Suppressor macrophage treated with lipopolysaccharide for 4 hours (primary cell): ENCODE measurements at regions not wholly inside any gene's neighbourhood (a gene's known extent, or its start where the extent isn't known, plus 50 kb on each side); places are given as distances from the start of the nearest gene placed in this dataset.

Experiments
- DNase-seq: peaks from one replicate; pipeline ENCODE4 v3.0.0-alpha.2; 2020

DNA sequence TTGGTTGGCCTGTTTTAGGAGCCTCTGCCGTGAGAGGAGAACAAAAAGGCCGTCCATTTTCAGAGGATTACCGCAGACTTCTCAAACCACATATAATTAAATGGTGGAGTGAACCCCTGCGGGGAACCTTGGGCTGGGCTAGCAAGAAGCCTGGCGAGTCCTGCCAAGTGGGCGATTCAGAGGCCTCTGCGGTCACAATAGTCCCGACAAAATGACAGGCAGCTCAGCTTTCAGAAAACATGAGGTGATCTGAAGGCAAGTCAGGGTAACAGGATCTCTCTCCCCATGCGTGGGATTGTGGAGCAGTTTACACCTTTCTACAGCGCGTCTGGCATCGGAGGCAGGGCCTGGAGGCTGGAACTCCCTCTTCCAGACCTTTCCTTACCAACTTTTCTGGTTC lies 134.8 kb downstream of the ASB7 start:
- DNase-seq = no peak

DNA sequence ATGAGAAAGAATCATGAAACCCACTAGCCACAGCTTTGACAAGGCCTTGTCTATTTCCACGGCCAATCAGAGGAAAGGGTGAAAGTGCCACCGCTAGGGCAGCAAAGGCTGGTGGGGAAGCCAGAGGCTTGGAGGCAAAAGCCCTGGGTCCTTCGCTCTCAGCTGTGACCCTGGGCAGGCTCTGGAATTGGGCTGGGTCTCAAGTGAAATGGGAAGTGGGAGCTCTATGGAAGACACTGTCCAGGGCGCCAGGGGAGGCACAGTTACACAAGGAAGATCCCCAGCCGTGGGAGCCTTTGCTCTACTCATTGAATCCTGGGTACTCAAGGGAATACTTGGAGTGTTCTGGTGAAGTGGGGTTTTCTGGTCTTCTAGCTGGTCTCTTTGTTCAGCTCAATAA lies 136.2 kb downstream of the ASB7 start:
- DNase-seq = no peak

DNA sequence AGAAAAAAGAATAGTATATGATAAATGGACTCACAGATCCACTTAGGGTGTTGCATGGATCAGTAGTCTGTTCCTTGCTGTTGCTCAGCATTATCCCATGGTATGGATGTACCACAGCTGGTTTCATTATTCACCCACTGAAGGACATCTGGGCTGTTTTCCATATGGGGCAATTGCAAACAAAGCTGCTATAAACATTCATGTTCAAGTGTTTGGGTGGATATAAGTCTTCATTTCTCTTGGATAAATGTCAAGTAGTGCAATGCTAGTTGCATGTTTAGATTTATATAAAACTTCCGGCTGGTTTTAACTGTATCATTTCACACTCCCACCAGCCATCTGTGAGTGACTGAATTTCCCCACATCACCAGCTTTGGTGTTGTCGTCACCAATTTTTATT lies 137.7 kb downstream of the ASB7 start:
- DNase-seq = no peak

DNA sequence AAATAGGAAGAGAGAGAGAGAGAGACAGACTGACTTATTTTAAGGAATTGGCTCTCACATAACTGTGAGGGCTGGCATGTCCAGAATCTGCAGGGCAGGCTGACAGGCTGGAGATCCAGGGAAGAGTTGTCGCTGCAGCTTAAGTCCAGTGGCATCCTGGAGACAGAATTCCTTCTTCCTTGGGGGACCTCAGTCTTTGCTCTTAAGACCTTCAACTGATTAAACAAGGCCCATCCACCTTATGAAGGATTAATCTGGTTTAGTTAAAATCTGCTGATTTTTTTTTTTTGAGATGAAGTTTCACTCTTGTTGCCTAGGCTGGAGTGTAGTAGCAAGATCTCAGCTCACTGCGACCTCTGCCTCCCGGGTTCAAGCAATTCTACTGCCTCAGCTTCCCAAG lies 128.0 kb upstream of the ALDH1A3 start:
- DNase-seq = no peak

DNA sequence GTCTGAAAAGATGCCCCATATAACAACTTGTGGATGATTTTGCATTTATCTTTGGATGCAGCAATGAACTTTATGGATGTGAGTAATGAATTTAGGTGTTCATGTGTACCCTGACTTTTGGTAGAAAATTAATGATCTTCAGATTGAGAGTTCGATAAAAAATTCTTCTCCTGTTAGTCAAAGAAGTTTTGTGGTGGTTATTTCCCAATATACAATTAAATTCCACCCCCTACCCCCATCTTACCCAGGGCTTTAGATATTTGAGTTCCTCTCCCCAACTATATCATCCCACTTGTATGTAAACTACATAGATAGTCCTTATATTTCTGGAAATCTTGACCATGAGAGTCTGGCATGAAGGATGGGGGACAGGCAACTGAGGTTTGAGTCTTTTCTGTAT lies 126.1 kb upstream of the ALDH1A3 start:
- no peak for DNase-seq

DNA sequence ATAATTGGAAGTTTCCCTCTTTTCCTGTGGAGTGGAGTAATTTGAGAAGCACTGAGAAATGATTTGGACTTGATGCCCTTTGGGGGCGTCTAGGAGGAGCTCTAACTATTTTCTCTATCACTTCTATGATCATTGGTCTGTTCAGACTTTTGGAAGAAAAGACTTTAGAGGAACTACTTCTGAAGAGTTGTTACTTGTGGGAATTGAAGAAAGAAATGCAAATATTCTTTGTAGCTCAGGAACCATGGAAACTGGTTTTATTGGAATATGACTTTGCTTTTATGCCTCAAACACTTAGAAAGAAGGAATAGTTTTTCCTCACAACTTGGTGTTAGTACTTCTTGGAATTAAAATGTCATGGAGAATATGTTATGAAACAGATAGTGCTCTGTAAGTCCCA lies 122.0 kb upstream of the ALDH1A3 start:
- no peak for DNase-seq

DNA sequence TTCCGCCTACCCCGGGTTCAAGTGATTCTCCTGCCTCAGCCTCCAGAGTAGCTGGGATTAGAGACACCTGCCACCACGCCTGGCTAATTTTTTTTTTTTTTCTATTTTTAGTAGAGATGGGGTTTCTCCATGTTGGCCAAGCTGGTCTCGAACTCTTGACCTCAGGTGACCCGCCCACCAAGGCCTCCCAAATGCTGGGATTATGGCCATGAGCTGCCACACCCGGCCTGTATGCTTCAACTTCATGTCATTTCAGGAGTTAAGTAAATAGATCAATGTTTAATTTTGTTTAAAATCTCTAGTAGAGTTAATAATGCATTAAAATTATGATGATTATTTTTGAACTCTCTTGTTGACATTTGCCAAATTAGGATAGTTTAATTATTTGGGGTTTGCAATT lies 121.1 kb upstream of the ALDH1A3 start:
- DNase-seq = no peak

DNA sequence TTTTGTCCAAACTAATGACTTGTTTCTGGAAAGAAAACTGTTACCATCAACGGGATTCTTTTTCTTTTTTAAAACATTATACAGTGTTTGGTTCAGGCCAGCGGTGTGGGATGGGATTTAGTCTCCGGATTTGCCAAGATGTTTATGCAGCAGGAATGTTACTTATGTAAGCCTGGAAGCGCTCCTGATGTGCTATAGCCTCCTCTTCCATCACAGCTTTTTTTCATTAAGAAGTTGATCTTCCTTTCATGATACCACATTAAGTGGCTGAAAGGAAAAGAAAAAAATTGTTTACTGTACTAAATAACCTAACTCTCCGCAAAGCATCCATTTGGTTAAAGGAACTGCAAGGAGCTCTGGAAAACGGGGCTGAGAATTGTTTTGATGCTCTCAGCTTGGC lies 120.5 kb upstream of the ALDH1A3 start:
- no peak for DNase-seq

DNA sequence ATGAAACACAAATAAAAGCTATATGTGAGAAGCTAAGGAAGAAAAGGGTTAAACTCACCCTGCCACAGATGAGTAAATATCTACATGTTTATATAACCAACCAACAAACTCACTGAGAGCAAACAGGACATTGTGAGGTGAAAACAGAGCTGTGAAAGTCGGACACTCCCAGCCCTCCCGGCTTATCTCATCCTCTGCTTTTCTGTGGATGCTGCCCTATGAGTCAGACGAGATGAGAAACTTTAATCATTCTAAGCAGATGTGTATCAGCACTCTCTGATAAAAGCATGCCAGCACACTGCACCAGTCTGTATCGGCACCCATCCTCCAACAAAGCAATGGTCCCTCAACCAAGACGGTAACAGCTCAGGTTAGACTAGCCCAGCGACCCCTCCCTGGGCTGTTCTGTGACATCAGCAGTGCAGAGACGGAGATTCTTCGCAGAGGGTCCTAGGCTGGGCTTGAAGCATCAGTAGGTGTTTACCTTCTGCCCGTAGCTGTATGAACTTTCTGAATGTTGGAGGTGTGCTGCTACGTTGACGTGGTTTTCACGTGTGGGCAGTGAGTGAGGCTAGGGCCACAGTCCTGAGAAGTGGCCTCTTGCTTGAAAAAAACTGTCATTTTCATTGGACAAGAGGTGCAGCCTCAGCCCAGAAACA lies 119.8 kb upstream of the ALDH1A3 start:
- no peak for DNase-seq

DNA sequence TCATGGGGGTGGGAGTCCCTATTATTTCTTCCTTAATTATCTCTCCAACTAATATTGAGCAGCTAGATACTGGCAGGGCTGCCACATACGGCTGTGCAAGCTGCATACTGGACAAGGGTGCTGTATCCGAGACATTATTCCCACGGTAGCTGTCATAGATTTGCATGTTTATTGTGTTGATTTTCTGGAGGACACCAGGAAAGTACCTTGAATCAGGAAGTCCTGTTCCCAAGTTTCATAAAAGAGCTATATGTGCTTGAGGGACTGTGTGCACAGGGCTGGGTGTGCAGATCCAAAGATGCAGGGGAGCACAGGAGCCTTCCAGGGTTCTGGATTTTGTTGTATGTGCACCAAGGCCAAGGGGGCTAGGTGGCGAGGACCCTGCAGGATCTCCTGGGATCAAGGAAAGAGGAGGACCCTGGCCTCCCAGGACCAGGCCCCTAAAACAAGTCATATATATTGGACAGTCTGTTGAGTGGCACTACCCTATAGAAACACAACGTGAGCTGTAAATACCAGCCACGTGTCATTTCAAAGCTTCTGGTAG lies 119.2 kb upstream of the ALDH1A3 start:
- DNase-seq = no peak

DNA sequence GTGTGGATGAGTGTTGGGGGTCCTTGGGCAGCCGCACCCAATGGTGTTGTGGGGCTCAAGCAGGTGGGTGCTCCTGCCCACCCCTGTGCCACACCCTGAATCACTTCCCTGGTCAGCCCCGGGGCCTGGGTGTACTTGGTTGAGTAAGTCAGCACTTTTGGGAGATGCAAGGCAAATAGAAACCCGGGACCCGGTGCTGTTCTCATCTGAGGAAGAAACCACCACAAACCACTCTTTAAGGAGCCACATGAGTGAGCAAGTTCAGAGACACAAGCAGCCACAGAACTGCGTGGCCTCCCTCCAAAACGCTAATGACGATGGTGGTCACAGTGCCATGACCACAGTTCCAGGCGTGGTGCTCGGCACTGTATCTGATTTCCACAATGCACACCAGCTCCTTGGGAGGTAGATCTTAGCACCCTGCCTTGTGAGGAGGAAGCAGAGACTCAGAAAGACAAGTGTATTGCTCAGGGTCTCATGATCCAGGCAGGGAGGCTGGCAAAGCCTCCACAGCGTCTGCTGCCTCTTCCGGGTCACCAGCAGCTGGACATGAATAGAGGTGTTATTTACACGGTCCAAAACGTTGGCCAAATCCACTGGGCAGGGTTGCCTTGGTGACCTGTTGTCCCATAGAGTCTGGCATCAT lies 118.2 kb upstream of the ALDH1A3 start:
- DNase-seq = no peak

DNA sequence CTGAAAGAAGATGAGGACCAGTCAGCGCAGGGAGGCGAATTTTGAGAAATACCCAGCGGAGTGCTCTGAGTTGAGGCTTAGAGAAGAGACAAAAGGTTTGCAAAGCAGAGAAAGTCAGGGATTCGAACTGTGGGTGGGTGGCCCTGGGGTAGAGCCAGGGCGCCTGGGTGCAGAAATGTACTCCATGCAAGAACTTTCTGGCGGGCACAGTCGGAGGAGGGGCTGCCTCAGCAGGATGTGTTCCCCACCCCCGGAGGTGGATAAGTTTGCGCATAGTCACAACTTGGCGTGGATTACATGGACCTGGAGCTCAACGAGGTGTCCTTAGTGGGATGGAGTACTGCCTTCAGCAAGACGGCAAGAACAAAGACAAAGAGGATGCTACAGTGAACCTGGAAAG lies 117.3 kb upstream of the ALDH1A3 start:
- DNase-seq = no peak

DNA sequence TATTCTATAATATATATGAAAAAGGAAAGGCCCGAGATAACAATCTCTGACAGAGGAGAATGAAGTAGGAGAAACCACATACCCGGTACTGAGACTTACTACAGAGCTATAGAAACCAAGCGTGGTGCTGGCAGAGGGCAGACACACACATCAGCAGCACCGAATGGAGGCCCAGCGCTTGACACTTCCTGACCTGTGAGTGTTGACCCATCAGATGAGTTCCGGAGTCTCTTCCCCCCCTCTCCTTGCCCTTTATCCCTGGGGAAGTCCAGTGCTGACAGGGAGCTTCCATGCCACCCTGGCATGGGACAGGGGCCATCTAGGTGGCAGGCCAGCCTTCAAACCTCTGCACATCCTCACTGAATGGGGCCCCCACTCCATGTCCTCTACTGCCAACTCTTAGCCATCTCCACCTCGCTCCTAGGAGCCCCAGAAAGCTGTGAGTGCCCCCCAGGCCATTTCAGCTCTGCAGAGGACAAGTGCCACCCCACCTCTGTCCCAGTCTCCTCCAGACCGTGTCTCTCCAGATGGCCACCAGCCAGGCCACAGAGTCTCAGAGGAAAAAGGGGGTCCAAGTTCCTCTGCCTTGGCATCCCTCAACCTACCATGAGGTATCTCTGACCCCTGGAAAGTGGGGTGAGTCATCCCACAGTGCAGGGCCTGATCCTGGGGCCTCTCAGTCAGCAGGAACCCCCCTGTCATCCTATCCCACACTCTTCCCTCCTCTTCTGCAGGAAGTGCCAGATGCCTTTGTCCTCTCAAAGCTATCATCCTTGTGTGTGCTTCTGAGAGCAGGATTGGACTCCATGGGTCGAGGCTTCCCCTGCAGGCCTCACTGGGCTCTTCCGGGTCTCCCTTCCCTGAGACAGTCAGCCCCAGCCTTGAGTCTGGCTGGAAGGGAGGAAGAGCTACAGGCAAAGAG lies 116.5 kb upstream of the ALDH1A3 start:
- DNase-seq = peak; percentile 15

DNA sequence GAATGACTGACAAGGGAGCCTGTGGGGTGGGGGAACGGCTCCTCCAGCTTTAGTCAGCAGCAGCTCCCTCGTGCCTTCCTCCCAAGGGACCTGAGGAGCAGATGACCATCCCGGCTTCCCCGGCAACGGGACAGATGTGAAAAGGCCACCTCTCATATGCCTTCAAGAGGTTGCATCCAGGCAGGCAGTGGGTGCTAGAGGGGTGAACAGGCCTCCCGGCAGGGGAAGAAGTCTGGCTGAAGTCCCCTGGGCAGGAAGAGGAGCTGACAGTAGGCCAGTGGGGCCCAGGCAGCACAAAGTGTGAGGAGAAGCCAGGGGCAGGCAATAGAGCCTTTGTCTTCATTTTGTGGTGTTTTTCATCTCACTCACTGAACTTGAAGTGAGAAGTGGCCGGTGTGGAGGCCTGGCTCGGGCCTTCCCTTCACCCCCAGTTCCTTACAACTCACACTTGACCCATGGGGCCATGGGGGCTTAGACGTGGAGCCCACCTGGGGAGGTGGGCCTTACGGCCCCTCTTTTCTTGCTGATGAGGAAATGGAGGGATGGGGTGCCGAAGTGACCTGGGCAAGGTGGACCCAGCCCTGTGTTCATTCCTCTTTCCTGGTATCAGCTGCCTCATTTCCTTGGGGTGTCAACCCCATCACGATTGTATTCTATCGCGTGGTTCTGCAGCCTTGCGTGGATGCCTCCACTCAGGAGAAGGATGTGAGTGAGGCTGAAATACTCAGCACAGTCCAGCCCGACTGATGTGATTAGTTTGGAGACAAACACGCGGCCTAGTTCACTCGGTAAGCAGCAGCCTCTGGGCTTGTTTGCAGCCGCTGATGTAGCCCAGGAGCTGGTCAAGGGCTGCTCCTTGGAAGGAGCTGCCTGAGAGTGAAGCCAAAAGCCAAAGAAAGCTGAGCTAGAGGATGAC lies 115.5 kb upstream of the ALDH1A3 start:
- DNase-seq = no peak

DNA sequence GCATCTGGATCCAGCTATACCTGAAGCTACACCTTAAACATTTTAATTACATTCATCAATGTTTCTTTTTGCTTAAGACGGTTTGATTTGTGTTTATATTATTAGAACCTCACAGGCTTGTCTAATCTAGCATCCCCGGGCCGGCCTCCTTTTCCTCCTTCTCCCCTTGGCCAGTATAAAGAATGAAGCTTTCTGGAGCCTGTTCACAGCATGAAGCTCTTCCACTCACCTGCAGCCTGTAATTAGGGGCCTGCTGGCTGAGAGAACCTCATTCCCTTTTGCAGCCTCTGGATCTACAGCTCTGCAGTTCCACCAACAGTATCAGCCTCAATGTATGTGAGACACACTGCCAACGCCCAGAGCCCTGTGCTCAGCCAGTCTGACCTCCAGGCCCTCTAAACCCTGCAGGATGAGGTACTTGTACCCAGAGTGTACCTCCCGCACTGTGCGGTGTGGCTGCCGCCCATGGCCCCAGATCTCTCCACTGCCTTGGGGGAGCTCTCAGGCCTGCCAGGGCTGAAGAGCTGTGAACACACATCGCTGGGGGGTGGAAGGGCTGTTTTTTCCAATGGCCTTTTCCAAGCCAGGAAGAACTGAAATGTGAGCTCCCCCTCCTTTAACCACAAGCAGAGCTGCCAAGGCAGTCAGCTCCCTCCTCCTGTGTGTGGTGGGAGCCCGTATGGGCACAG lies 114.7 kb upstream of the ALDH1A3 start:
- DNase-seq = no peak

DNA sequence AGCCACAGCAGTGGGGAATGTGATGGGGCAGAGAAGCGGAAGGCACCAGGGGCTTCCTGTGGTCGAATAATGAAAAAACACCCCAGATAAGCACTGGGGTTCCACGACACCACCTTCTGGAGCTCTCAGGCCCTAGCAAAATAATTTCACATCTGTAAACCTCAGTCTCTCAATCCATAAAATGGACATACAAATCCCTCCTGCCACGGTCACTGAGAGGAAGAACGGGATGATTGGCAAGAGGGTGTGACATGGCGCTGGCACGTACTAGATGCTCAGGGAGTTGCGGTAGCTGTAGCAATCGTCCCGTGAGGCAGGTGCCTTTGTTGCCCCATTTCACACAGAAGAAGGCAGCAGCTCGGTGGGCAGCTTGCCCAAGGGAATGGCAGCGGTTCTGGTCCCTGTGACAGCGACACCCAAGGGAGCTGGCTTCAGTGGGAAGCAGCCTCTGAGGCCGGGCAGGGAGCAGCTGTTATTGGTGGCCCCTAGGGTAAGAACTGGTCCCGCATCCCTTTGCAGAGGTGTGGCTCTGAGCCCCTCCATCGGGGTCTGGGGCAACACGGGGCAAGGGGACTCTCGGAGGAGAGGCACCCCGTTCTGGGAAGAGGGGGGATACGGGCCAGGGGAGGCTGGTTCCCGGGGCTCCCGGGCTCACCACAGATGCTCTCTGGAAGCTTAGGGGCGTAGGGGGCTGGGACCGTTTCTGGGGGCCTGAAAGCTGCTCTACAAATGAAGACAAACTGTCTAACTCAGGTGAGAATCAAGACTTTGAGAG lies 114.0 kb upstream of the ALDH1A3 start:
- DNase-seq = no peak

DNA sequence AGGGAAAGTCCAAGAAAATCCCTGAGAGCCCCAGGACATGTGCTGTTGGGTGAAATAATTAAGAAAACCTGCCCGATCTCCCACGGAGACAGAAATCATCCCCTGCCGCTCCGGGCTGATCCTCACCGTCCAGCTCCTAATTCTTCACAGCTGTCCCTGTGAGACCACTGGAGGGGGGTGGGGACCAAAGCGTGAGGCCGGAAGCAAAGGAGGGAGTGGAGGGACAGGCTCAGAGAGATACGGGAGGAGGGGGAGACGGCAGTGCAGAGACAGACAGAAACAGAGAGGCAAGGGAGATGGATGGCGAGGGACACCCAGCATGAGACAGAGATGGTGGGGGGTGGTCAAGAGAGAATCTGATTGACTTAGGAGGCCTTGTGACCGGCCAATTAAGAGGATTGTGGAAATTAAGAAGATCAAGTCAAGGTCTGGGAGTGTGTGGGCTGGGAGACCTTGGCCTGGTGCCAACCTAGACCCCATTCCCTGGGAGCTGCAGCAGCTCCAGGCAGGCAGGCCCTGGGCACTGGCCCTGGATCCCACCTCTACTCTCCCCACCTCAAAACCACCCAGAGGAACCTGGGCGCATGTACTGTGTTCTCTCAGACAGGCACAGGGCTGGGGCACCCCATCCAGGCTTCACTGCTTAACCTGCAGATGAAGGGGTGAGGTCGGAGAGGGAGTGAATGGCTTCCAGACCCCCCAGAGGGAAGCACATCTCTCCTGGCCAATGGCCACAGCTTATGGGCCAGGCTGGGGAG lies 113.2 kb upstream of the ALDH1A3 start:
- DNase-seq = no peak

DNA sequence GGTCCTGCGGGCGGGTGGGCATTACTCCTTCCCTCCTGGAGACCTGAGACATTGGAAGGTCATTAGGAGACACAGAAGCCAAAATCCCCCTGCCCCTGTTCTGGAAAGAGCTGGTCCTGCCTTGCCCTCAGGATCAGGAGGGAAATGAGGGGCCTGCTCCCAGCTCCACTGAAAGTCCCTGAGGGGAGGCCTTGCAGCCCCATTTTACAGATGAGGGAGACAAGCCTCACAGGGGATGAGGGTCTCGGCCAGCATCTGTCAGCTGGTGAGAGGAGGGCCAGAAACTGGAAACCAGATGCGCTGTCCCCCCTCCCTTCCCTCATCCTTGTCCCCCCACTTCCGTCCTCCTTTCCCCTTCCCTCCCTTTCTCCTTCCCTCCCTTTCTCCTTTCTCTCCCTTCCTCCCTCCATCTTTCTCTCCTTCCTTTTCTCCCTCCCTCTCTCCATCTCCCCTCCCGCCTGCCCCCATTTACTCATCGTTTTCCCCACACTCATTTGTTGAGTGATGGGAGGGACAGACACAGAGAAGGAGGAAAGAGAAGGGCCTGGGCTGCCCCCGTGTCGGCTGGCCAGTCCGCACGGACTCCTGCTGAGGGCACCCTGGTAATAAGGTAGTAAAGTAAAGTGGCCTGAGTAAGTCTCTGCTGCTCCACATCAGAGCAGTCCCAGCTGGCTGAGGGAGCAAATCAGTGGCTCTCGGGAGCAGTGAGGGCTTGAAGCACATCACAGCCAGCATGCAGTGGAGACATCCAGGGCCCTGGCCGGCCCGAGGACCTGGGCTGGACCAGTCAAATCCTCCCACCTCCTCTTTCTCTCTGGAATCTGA lies 112.4 kb upstream of the ALDH1A3 start:
- DNase-seq = no peak

DNA sequence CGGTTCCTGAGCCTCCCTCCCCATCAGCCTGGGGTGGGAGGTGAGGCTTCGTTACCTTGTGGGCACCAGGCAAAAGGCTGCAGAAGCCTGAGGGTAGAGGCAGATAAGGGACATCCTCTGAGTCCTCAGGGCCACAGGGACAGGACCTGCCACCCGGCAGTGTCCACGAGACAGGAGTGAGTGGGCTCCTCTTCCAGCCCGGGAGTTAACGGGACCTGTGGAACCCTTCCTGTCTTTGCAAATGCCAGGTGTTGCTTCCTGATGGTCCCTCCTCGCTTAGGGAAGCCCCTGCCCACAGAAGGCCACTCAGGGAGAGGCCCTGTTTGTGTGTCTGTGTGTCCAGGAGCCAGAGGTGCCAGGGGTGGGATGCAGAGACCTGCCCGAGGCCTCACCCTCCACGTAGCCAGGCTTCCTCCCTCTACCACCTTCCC lies 111.1 kb upstream of the ALDH1A3 start:
- DNase-seq = no peak
